NOMO-1 (cell line): ENCODE measurements at regions not wholly inside any gene's neighbourhood (a gene's known extent, or its start where the extent isn't known, plus 50 kb on each side); places are given as distances from the start of the nearest gene placed in this dataset.
A peak's percentile ranks its signal among the peaks of the same experiment; 100 is the strongest.
"Not testable (repeated sequence)": the region's sequence is repeated elsewhere in the genome, so short reads cannot be mapped to it uniquely, and the experiment has no call there.

Experiments
- DNase-seq, 2 experiments: peaks; one replicate each; lab custom pipeline; 2025; ENCODE audit not compliant: unreplicated experiment in 2 of 2; lab: John Stamatoyannopoulos, UW

GRCh38 chr2:51998890-51999289 is 967.0 kb upstream of the NRXN1 start:
- DNase-seq: no peak

GRCh38 chr2:51997571-51997970 is 965.6 kb upstream of the NRXN1 start:
- DNase-seq: no peak

- DNase-seq: no peak
Observed at GRCh38 chr2:51995293-51995692, 963.4 kb upstream of the NRXN1 start.

GRCh38 chr2:51994123-51994763 is 962.3 kb upstream of the NRXN1 start:
- no peak for DNase-seq

- no peak for DNase-seq
Observed at GRCh38 chr2:51990684-51991083, 958.8 kb upstream of the NRXN1 start.

GRCh38 chr2:51986101-51986500 is 954.2 kb upstream of the NRXN1 start:
- DNase-seq: no peak

- no peak for DNase-seq
Observed at GRCh38 chr2:51981783-51982182, 949.9 kb upstream of the NRXN1 start.

GRCh38 chr2:51976623-51977022 is 944.7 kb upstream of the NRXN1 start:
- no peak for DNase-seq

GRCh38 chr2:51971136-51971535 is 939.2 kb upstream of the NRXN1 start:
- no peak for DNase-seq

- DNase-seq: no peak
Observed at GRCh38 chr2:51969347-51969746, 937.4 kb upstream of the NRXN1 start.

- DNase-seq: no peak
Observed at GRCh38 chr2:51960841-51961335, 929.0 kb upstream of the NRXN1 start.

GRCh38 chr2:51960281-51960680 is 928.3 kb upstream of the NRXN1 start:
- no peak for DNase-seq

GRCh38 chr2:51959696-51960095 is 927.8 kb upstream of the NRXN1 start:
- DNase-seq: no peak

- DNase-seq: no peak
Observed at GRCh38 chr2:51953931-51954330, 922.0 kb upstream of the NRXN1 start.

GRCh38 chr2:51921076-51921475 is 889.1 kb upstream of the NRXN1 start:
- no peak for DNase-seq

GRCh38 chr2:51920509-51920908 is 888.6 kb upstream of the NRXN1 start:
- no peak for DNase-seq

- peak in 1 of 2 experiments; percentile 26 for DNase-seq
Observed at GRCh38 chr2:51919395-51919794, 887.5 kb upstream of the NRXN1 start.

- DNase-seq: peak; percentile 63 to 94
Observed at GRCh38 chr2:51918113-51918512, 886.2 kb upstream of the NRXN1 start.

GRCh38 chr2:51903728-51904127 is 871.8 kb upstream of the NRXN1 start:
- no peak for DNase-seq

- DNase-seq: no peak
Observed at GRCh38 chr2:51899643-51900042, 867.7 kb upstream of the NRXN1 start.

- not testable (repeated sequence) for DNase-seq
Observed at GRCh38 chr2:51894584-51894983, 862.7 kb upstream of the NRXN1 start.

GRCh38 chr2:51888120-51888519 is 856.2 kb upstream of the NRXN1 start:
- no peak for DNase-seq

- no peak for DNase-seq
Observed at GRCh38 chr2:51881673-51882072, 849.7 kb upstream of the NRXN1 start.
